Fibroblast of upper back skin (primary cell): ENCODE measurements at regions not wholly inside any gene's neighbourhood (a gene's known extent, or its start where the extent isn't known, plus 50 kb on each side); places are given as distances from the start of the nearest gene placed in this dataset.

Source experiments
- DNase-seq: peaks from one replicate; pipeline ENCODE4 v3.0.0-alpha.2; 2013

DNA sequence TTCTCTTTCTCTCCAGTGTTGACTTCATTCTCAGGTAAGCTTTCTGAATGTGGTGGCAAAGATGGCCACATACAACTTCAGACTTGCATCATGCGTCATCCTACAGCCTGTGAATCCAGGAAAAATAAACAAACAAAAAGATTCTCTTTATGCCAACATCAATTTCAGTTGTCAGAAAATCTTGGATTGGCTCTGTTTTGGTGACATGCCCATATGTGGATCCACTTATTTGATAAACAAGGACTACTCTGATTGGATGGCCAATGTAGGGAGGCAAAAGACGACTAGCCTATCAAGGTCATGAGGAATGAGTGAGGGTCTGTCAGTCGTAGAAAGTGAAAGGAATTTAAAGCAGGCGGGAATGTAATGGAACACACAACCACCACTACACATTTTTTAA lies 866.6 kb downstream of the USP25 start:
- DNase-seq: no peak

GRCh38 chr21:16597753-16598152 lies 868.0 kb downstream of the USP25 start:
- no peak for DNase-seq

- DNase-seq: peak; percentile 8
These were observed 875.8 kb downstream of the USP25 start for GRCh38 chr21:16605597-16605996.

DNA sequence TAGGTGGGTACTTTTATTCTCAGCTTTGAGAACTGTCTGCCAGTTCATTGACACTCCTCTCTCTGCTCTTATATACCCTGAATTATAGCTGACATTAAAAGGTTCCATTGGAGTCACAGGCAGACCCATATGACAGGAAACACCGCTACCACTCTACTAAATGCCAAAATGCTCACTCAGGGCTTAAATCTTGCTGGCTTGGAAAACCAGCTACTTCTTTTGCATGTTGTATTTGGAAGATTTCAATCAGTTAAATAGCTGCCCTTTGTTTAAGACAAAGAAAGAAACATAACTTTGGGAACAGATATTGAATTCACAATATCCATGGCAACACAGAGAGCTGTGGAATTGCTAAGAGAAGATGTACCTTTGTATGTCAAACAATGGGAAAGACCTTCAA lies 876.5 kb downstream of the USP25 start:
- DNase-seq: no peak

GRCh38 chr21:16608209-16608830 lies 878.5 kb downstream of the USP25 start:
- DNase-seq: peak; percentile 16

DNA sequence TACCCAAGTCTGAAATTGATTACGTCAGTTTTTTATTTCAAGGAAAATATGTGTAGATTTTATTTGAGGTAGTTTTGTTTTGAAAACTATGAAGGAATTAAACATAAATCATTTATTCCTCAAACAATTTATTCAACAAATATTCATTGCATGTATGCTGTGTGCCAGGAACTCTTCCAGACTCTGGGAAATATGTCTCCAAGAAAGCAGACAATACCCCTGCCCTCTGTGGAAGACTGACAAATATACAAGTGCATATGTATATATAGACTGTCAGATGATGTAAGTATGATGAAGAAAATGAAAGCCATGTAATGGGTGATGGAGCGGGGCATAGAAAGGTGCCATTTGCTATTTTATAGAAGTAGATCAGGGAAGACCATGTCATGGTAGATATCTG lies 889.5 kb downstream of the USP25 start:
- peak; percentile 35 for DNase-seq

DNA sequence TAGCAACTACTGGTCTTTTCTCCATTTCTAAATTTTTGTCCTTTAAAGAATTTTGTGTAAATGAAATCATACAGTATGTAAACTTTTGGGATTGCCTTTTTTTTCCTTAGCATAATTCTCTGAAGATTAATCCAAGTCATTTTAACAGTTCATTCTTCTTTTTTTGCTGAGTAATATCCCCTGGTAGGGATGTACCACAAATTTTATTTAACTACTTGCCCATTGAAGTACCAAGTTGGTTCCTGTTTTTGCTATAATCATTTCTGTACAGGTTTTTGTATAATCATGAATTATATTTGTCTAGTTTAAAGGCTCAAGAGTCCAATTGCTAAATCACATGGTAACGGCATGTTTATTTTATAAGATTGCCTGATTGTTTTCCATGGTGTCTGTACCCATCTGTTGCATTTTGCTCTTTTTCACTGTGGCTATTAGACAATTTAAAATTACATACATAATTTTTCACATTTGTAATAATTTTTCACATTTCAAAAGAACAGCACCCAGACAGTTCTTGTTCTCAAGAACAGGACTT lies 891.1 kb downstream of the USP25 start:
- DNase-seq: no peak

GRCh38 chr21:16624479-16625118 lies 888.2 kb upstream of the CXADR start:
- no peak for DNase-seq

DNA sequence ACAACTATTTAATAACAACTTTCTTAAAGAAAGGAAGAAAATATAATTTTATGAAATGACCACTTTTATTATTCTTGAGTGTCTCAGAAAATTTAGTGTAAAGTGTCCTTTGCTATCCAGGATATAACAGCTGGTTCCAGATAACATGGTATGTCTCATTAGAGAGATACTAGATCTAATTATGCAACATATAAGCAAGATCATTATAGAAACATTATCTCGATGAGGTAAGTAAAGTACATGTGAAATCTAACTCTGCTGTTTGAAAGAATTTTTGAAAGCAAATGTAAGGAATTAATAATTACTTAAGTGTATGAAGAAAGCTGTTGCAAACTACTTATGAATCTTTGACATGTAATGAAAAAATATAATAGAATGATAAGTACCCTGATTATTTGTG lies 887.4 kb upstream of the CXADR start:
- no peak for DNase-seq

GRCh38 chr21:16633831-16634459 lies 878.9 kb upstream of the CXADR start:
- DNase-seq: peak; percentile 25

DNA sequence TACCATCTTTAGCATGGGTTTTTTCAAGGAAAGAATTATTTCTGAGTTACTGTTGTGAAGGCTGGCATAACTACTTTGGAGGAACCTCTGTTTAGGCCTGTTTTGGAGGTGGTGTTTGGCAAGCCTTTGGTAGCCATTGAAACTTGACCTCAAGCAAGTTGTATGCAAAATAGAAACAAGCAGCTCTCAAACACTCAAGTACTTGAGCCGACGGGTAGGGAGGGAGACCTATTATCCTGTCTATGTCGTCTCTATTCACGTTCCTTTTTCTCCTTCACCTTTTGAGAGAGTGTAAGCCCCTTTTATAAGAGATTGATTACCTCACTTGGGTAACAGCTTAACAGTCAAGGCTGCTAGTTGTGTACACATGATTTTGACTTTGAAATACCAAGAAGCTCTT lies 878.3 kb upstream of the CXADR start:
- no peak for DNase-seq

DNA sequence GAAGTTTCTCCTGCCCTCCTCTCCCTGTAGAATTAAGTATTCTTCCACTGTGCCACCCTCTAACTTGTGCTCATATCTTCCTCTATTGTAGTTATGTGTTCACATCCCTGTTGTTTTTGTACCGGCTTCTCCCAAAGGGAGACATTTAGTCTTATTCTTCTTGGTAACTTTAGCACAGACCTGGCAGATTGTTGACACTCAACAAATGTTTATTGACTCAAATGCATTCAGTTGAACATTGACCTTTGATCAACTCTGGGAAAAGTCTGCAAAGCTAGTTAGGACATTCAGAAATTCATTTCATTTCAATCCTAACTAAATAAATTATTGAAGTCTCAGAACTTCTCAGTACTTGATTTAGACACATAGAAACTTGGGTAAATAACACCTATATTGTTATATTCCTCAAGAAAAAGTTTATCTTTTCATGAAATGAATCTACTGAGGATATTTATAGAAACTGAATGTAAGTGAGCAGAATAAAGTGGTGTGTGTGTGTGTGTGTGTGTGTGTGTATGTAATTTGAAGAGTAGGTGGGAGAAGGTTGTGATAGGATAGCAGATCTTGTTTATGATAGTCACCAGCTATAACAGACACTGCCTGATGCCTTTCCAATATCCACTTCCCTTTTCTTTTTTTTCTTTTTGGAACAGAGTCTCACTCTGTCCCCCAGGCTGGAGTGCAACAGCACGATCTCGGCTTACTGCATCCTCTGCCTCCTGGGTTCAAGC lies 872.4 kb upstream of the CXADR start:
- no peak for DNase-seq

- DNase-seq: peak; percentile 8
These were observed 870.5 kb upstream of the CXADR start for GRCh38 chr21:16642353-16642752.

DNA sequence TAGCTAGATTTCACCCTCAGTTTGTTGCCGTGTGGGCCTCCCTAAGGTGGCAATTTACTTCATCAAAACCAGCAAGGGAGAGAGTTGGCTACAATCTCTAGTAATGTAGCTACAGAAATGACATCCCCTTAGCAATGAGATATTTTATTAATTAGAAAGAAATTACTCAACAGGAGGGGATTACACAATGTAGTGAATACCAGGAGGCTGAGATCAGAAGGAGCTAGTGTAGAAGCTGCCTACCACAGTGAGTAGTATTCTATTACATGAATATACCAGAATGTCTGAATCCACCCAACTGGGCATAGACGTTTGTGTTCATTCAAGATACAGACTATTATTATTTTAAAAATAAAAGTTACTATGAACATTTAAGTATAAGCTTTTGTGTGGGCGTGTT lies 868.2 kb upstream of the CXADR start:
- DNase-seq: peak; percentile 31

DNA sequence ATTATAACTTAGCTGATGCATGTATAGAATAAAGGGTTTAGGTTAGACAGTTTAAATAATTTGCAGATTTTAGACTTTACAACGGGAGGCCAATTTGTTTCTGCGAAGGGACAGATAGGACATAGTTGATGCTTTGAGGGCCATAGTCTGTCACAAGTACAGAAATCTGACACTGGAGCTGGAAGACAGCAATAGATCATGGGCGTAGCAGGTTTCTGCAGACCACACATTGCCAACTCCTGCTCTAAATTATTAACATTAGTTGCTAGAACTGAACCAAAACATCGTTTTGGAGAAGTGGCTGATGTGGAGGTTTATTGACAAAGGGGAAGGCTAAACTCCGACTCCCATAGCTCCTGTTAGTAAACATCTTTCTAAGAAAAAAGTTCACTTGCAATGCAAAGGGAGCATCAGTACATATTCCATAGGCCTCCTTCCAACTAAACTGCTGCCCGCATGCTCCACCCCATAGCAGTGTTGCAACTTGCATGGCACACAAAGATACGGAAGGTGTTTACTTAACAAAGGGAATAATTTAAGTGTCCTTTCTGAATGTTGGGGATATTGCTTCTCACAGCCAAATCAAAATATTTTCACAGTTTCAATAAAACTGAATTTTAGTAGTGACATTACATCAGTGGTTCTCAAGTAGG lies 862.0 kb upstream of the CXADR start:
- no peak for DNase-seq

DNA sequence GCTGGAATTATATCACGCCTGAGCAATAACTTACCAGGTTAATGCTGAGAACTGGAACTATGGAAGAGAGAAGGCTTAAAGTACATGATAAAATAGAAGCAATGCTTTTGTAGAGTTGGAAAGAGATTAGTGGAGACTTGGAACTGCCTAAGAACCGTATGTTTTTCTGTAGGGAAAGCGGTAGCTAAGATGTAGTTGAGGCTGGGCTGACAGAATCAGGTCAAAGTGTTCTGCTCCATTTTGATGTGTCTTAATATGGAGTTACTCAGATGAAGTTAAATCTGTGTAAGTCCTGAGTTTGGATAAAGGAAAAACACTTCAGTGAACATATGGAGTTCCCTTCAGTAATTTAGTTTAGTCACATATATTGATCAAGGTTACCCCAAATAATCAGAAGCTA lies 860.9 kb upstream of the CXADR start:
- DNase-seq: no peak

DNA sequence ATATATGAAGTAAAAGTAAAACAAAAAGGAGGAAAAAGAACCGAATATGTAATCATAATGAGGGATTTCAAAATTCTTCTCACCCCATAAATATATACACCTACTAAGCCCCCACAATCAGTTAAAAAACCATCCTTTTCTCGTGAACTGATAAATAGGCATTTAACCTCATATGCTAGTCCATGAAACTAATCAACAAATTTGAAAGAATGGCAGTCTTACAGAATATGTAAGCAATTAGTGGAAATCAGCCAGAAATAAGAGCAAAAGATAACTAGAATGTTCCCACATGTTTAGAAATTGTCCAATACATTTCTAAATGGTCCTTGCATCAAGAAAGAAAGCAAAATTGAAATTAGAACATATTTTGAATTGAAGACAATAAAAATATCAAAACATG lies 849.4 kb upstream of the CXADR start:
- DNase-seq: no peak

DNA sequence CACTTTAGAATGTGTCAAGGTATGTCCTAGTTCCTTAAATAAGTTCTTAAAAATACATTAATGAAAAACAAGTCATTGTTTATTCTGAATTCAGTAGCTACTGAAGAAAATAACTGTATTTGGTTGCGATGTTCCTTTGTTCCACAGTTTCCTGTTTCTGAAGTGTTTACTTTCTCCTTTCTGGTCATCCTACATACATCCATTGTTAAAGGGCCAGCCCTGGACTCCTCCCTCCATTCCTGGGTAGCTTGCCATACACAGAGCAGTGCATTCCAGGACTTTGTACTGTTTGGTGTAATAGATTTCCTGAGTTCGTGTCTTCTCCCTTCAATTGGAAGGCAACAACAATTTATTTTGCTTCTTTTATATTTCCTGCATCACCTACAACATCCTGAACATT lies 845.4 kb upstream of the CXADR start:
- no peak for DNase-seq

DNA sequence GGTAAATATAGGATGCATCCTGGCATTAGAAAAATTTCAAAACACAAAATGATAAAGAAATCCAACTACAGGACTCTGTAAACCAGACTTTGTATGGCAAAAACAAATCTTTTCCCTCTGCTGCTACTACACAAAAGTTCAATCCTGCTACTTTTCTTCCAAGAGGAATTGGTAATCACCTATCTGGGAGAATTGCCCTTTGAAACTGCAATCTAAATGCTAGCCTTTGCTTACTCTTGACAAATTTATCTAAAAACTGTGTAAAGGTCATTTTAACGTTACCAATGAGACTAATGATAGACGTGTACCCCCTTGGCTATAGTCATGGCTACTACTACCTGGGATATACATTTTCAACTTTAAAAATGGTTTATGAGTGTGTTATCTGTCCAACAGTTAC lies 837.9 kb upstream of the CXADR start:
- DNase-seq: no peak

- peak; percentile 7 for DNase-seq
These were observed 836.5 kb upstream of the CXADR start for GRCh38 chr21:16676391-16676790.

DNA sequence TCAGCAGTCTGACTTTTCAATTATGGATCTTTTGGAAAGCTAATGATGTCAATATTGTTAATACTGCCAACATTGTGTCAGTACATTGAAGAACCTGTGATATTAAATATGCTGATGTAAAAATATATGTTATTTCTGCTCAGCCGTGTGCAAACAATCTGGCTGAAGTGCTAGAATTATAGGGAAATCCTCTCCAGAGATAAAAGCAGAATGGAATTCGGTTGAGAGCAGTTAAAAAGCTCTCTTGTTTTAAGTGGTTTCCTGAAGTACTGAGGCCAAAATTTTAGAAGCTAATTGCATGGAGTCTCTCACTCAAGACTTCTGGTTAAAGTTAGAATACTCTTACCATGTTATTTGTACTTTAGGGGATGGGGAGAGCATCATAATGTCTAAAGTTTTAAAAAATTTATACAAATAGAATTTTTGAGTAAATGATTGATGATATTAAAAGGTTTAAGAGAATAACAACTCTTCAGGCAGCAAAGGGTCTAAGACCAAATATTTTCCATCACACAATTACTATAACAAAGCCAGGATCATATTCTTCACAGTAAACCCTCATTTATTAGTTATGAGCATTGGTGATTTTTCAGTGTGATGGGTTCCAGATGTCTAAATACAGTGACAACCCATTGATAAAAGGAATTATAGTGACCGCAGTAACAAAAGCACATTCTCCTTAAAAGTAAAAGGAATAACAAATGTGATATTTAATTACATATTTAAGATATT lies 834.2 kb upstream of the CXADR start:
- peak; percentile 2 for DNase-seq

DNA sequence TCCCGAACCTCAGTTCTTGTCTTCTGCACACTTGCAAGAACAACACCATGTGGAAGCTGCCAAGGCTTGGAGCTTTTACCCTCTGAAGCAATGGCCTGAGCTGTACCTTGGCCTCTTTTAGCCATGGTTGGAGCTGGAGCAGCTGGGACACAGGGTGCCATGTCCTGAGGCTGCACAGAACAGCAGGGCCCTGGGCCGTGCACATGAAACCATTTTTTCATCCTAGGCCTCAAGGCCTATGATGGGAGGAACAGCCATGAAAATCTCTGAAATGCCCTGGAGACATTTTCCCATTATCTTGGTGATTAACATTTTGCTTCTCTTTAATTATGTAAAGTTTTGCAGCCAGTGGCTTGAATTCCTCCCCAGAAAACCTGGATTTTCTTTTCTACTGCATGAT lies 817.8 kb upstream of the CXADR start:
- DNase-seq: no peak
